GM12872 (cell line): ENCODE measurements at regions not wholly inside any gene's neighbourhood (a gene's known extent, or its start where the extent isn't known, plus 50 kb on each side); places are given as distances from the start of the nearest gene placed in this dataset.

Source experiments
- CTCF ChIP-seq: IDR thresholded peaks from 3 replicates; pipeline ENCODE4 v1.5.1; 2011; ENCODE audit warnings: low read depth, mild to moderate bottlenecking, low read length, moderate library complexity; ENCODE audit not compliant: insufficient read depth

GRCh38 chr2:120548627-120549608 lies 186.8 kb upstream of the GLI2 start:
- no peak for TF ChIP-seq CTCF

GRCh38 chr2:120549841-120550240 lies 185.8 kb upstream of the GLI2 start:
- no peak for TF ChIP-seq CTCF

DNA sequence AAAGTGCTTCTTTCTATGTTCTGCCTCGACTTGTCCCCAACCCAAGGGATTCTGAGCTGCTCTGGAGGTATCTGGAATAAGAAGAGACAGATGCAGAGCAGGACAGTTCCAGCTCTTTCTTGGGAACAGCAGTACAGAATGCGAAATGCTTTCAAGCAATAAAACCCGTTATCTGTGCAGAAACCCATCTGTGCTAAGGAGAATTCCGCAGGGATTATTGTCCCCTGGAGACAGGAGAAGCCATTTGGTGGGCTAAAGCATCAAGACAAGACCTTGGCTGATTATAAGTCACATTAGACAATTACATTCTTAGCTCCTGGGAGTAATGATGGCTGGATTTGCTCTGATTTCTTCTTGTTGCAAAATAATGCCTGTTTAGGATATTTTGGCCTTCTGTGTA lies 185.4 kb upstream of the GLI2 start:
- no peak for TF ChIP-seq CTCF

GRCh38 chr2:120550893-120551446 lies 184.7 kb upstream of the GLI2 start:
- TF ChIP-seq CTCF: no peak

DNA sequence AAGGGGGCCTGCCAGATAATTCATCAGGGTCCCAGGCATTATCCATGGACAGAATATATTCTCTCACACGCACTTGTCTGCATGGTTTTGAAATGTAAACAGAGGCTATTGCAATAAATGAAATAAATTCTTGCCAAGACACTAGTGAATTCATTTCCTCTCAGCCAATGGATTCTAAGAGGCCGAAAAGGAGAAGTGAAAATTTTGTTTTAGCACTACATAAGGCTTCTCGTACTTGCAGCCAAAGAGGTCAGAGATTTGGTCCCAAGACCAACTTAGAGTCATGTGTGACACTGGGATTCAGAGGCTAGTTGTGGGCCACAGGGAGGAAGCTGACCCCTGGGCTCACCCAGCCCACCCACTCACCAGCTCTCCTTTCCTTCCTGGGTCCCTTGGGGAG lies 184.1 kb upstream of the GLI2 start:
- no peak for TF ChIP-seq CTCF

- no peak for TF ChIP-seq CTCF
These were observed 183.6 kb upstream of the GLI2 start for GRCh38 chr2:120552079-120552478.

DNA sequence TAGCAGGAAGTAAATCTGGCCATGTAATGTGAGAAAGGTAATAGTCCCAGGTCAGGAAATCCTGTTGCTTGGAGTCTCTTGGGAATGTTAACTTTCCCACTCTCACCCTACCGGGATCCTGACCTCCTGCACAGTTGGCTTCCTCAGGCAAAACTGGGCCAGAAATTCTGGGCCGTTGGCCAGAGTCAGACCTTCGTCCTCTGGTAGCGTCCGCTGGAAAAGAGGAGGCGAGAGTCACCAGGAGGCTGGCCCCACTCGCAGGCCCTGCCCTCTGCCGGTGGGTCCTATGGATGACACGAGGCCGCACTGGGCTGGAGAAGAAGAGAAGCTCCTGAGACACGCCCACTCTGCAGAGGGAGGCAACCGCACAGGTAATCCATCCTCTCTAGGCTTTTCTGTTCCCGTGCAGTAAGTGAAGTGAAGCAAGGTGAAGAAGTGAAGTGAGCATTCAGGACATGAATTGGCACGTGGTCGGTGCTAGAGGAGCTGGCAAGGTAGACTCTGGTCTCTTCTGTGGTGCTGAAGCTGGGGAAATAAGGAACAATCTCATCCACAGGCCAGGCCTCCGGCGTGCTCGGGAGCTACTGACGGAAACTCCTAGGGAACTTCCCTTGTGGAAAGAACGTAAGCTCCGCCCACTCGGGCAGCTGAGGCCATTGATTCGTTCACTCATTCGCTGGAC lies 182.7 kb upstream of the GLI2 start:
- TF ChIP-seq CTCF: peak; percentile 36; the same call in 1 of the 3 replicates
